MM.1S (cell line): ENCODE measurements at regions not wholly inside any gene's neighbourhood (a gene's known extent, or its start where the extent isn't known, plus 50 kb on each side); places are given as distances from the start of the nearest gene placed in this dataset.

Experiments
- DNase-seq: peaks from one replicate; pipeline ENCODE4 v3.0.0-alpha.2; 2015
- H2AFZ ChIP-seq: fragments of 300-600 bp; sonication (generic); 2 replicates; pipeline ENCODE4 v1.6.0; 2016; ENCODE audit warnings: antibody characterized with exemption, low read length
- H3F3A ChIP-seq: fragments of 300-600 bp; sonication (generic); 2 replicates; pipeline ENCODE4 v1.6.1; 2016; ENCODE audit warnings: mild to moderate bottlenecking, antibody characterized with exemption, low read length, moderate library complexity, mixed read lengths; ENCODE audit not compliant: insufficient read depth
- H3K27ac ChIP-seq: fragments of 300-600 bp; sonication (generic); 2 replicates; pipeline ENCODE4 v1.5.1; 2016; ENCODE audit warnings: mild to moderate bottlenecking, low read length
- H3K27me3 ChIP-seq: fragments of 300-600 bp; sonication (generic); replicated peaks from 2 replicates; pipeline ENCODE4 v1.6.0; 2016; ENCODE audit warnings: low read length; ENCODE audit not compliant: insufficient read depth
- H3K36me3 ChIP-seq: fragments of 300-600 bp; sonication (generic); replicated peaks from 2 replicates; pipeline ENCODE4 v1.6.1; 2016; ENCODE audit warnings: mild to moderate bottlenecking, low read length, mixed read lengths; ENCODE audit not compliant: insufficient read depth
- H3K4me1 ChIP-seq: fragments of 300-600 bp; sonication (generic); 2 replicates; pipeline ENCODE4 v1.6.1; 2016; ENCODE audit warnings: low read length, mixed read lengths
- H3K4me2 ChIP-seq: fragments of 300-600 bp; sonication (generic); 2 replicates; pipeline ENCODE4 v1.6.0; 2016; ENCODE audit warnings: low read depth, low read length
- H3K4me3 ChIP-seq: fragments of 300-600 bp; sonication (generic); 2 replicates; pipeline ENCODE4 v1.5.1; 2016; ENCODE audit warnings: low read length, mixed read lengths
- H3K79me2 ChIP-seq: fragments of 300-600 bp; sonication (generic); 2 replicates; pipeline ENCODE4 v1.6.1; 2016; ENCODE audit warnings: mixed run types, low read length, mixed read lengths
- H3K9ac ChIP-seq: fragments of 300-600 bp; sonication (generic); 2 replicates; pipeline ENCODE4 v1.6.1; 2016; ENCODE audit warnings: low read length, mixed read lengths
- H3K9me2 ChIP-seq: fragments of 300-600 bp; sonication (generic); replicated peaks from 2 replicates; pipeline ENCODE4 v1.6.1; 2016; ENCODE audit warnings: mild to moderate bottlenecking, low read length, mixed read lengths; ENCODE audit not compliant: insufficient read depth
- H3K9me3 ChIP-seq: fragments of 300-600 bp; sonication (generic); replicated peaks from 2 replicates; pipeline ENCODE4 v1.6.1; 2016; ENCODE audit warnings: mild to moderate bottlenecking, low read length, mixed read lengths; ENCODE audit not compliant: insufficient read depth
- H4K20me1 ChIP-seq: fragments of 300-600 bp; sonication (generic); 2 replicates; pipeline ENCODE4 v1.6.1; 2016; ENCODE audit warnings: mild to moderate bottlenecking, low read length, moderate library complexity, mixed read lengths; ENCODE audit not compliant: insufficient read depth
- CTCF ChIP-seq: fragments of 300-600 bp; sonication (generic); IDR thresholded peaks from 2 replicates; pipeline ENCODE4 v1.5.1; 2016; ENCODE audit warnings: antibody characterized with exemption, low read length, mixed read lengths
- EZH2 ChIP-seq: fragments of 300-600 bp; sonication (generic); optimal IDR thresholded peaks from 2 replicates; pipeline ENCODE3; 2017; ENCODE audit warnings: low read depth, mild to moderate bottlenecking, antibody characterized with exemption, low read length, mixed read lengths
- EZH2phosphoT487 ChIP-seq: fragments of 300-600 bp; sonication (generic); IDR thresholded peaks from 2 replicates; pipeline ENCODE4 v1.6.1; 2018; ENCODE audit warnings: antibody characterized with exemption, low read length

GRCh38 chr1:70760154-70760553 is 287.5 kb downstream of the PTGER3 start:
- DNase-seq = no peak
- H3K36me3 ChIP-seq = no peaks in the 10 kb centered on the region
- no peaks in the 10 kb centered on the region for H3K9me2 ChIP-seq
- H3K9ac ChIP-seq = no peak overlapping the region
- no peaks in the 10 kb centered on the region for H3K9me3 ChIP-seq
- TF ChIP-seq EZH2 = no peak
- TF ChIP-seq EZH2phosphoT487 = no peak
- no peak for TF ChIP-seq CTCF
- H3K4me3 ChIP-seq = no peak overlapping the region
- H3K4me2 ChIP-seq = no peak overlapping the region
- no peak overlapping the region for H2AFZ ChIP-seq
- H3K79me2 ChIP-seq = no peaks in the 10 kb centered on the region
- peaks cover 9% of the 10 kb centered on the region; the same call in 1 of the 2 replicates for H3K4me1 ChIP-seq
- no peak overlapping the region for H3K27ac ChIP-seq
- H3K27me3 ChIP-seq = no peaks in the 10 kb centered on the region
- no peaks in the 10 kb centered on the region for H4K20me1 ChIP-seq
- H3F3A ChIP-seq = no peaks in the 10 kb centered on the region

- Histone ChIP-seq H3K9me3 (no peaks in the 10 kb centered on the region), H3K4me1 (no peaks in the 10 kb centered on the region; the same call in 1 of the 2 replicates), H3K9me2 (no peaks in the 10 kb centered on the region), H3K4me3 (no peak overlapping the region), H3K27ac (no peak overlapping the region), H2AFZ (no peak overlapping the region), H3K4me2 (no peak overlapping the region), H3K79me2 (no peaks in the 10 kb centered on the region), H3F3A (no peaks in the 10 kb centered on the region), H4K20me1 (no peaks in the 10 kb centered on the region), H3K36me3 (no peaks in the 10 kb centered on the region), H3K27me3 (no peaks in the 10 kb centered on the region), H3K9ac (no peak overlapping the region)
- TF ChIP-seq CTCF = no peak
- no peak for TF ChIP-seq EZH2phosphoT487
- no peak for DNase-seq
Observed at GRCh38 chr1:70762386-70762785, 285.2 kb downstream of the PTGER3 start.

- H3K4me3 ChIP-seq = no peak overlapping the region
- peak; percentile 50 for DNase-seq
- H3K9me2 ChIP-seq = no peaks in the 10 kb centered on the region
- TF ChIP-seq EZH2 (no peak), CTCF (no peak), EZH2phosphoT487 (no peak)
- no peaks in the 10 kb centered on the region; the same call in 1 of the 2 replicates for H3K4me1 ChIP-seq
- H3K9me3 ChIP-seq = no peaks in the 10 kb centered on the region
- H3K36me3 ChIP-seq = no peaks in the 10 kb centered on the region
- H4K20me1 ChIP-seq = no peaks in the 10 kb centered on the region
- H3K27ac ChIP-seq = no peak overlapping the region
- H3K27me3 ChIP-seq = no peaks in the 10 kb centered on the region
- H3K4me2 ChIP-seq = no peak overlapping the region
- H3K9ac ChIP-seq = no peak overlapping the region
- no peaks in the 10 kb centered on the region for H3F3A ChIP-seq
- H2AFZ ChIP-seq = peak overlapping the region; percentile 21; the same call in 1 of the 2 replicates
- no peaks in the 10 kb centered on the region for H3K79me2 ChIP-seq
Observed at GRCh38 chr1:70764747-70765146, 282.9 kb downstream of the PTGER3 start.

- H3K9me3 ChIP-seq = no peaks in the 10 kb centered on the region
- no peak overlapping the region for H3K27ac ChIP-seq
- no peak for DNase-seq
- H3K4me1 ChIP-seq = no peaks in the 10 kb centered on the region; the same call in 1 of the 2 replicates
- H3K9me2 ChIP-seq = no peaks in the 10 kb centered on the region
- H3K4me2 ChIP-seq = no peak overlapping the region
- H2AFZ ChIP-seq = no peak overlapping the region
- no peak overlapping the region for H3K9ac ChIP-seq
- H4K20me1 ChIP-seq = no peaks in the 10 kb centered on the region
- H3K4me3 ChIP-seq = no peak overlapping the region
- H3F3A ChIP-seq = no peaks in the 10 kb centered on the region
- no peak for TF ChIP-seq EZH2phosphoT487
- TF ChIP-seq CTCF = no peak
- TF ChIP-seq EZH2 = no peak
- H3K27me3 ChIP-seq = no peaks in the 10 kb centered on the region
- no peaks in the 10 kb centered on the region for H3K36me3 ChIP-seq
- no peaks in the 10 kb centered on the region for H3K79me2 ChIP-seq
Observed at GRCh38 chr1:70767377-70767776, 280.2 kb downstream of the PTGER3 start.
